Kidney capillary endothelial cell (primary cell): ENCODE measurements at regions not wholly inside any gene's neighbourhood (a gene's known extent, or its start where the extent isn't known, plus 50 kb on each side); places are given as distances from the start of the nearest gene placed in this dataset.

Source experiments
- DNase-seq: peaks from one replicate; pipeline ENCODE4 v3.0.0-alpha.2; 2018; ENCODE audit warnings: low spot score

DNA sequence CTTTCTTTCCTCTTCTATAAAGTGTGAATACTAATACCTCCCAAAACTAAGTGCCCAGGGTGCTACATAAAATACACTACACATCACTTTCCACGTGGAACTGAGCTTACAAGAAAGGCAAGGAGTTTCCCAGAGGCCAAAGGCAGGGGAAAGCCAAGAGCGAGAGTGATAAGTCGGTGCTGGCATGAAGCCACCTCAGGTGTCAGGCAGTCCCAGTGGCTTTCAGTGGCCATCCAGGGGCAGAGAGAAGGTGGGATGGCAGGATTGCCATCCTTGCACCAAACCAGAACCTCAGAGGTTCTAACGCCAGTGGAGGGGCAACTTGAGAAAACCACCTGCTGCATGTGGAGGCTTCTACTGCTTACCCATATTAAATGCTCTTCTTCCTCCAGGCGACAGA, 79.7 kb upstream of the DIO3 start:
- no peak for DNase-seq

DNA sequence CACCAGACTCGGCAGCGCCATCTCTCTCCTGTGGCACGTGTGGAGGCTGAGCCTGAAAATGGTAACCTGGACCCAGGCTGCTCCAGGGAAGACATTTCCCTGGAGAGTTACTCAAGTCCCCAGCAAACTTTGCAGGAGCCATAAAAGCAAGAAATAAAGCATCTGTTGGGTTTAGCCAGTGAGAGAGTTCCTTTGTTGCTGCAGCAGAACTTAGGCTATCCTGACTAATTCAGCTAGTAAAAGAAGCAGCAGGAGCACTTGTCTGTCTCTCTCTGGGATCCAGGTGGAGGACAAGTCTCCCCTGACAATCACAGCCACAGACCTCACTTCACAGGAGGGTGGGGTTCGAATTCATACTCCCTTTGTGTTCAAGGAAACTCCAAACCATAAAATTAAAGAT, 79.2 kb upstream of the DIO3 start:
- DNase-seq: no peak

- DNase-seq: no peak
Measured at GRCh38 chr14:101483829-101484228, 77.5 kb upstream of the DIO3 start.

DNA sequence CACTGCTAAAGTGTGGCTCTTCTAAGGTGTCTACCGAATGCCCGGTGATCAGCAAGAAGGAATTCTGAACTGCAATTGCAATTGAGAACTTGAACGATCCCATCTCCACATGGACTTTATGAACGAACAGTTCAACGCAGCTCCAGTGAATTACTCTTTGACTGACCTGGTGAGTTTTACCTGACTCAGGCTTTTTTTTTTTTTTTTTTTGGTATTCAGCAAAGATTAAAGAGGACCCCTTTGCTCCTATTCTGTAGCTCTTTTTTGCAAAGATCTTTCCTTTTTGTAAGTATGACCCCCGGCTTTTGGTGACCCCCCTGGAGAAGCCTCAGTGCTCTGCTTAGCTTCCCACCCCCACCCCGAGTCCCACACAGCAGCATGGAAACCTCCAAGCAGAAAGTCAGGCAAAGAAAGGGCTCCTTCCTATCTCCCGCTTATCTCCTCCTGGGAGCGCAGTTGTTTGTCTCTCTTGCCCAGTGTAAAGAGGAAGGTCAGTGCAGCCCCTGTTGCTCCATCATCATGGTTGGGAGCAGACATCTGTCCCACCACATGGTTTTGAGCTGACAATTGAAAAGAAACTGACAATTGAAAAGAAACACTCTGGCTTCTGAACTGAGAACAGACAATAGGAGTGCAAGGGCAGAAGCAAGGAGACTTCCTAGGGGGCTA, 72.1 kb upstream of the DIO3 start:
- DNase-seq: no peak

- DNase-seq: no peak
Measured at GRCh38 chr14:101490771-101491170, 70.5 kb upstream of the DIO3 start.

- DNase-seq: no peak
Measured at GRCh38 chr14:101491841-101492240, 69.5 kb upstream of the DIO3 start.

DNA sequence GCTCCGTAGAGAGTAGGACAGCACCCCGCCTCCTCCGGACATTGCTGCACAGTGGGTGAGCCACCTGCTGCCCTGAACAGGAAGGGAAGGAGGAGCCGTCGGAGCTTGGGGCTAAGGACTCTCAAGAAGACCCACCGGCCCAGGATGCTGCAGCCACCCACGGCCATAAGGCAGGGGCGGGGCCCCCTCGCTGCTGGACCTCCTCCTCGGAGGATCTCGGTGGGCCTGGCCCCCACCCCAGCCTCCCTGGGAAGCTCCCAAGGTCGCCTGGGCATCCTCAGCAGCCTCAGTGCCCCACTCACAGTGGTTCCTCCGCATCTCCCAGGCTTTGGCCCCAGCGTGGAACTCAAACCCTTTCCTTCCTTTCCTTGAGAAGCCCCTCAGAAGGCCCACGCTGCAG, 68.6 kb upstream of the DIO3 start:
- DNase-seq: no peak

DNA sequence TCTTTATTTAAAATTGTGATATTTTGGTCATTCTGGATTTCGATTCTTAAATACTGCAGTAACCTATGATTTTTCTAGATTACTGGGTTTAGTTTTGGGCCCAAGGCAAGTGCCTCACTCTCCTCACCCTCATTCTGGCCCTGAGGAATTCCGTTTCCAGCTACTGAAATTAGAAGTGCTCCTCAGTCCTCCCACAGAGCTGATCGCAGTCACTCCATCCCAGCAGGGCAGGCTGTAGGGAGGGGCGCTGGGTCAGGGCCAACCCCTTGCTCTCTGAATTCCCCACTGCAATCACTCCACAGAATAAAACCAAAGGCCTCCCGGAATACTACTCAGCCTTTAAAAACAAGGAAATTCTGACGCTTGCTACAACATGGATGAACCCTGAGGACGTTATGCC, 66.5 kb upstream of the DIO3 start:
- DNase-seq: no peak

- no peak for DNase-seq
Measured at GRCh38 chr14:101495284-101495683, 66.0 kb upstream of the DIO3 start.

DNA sequence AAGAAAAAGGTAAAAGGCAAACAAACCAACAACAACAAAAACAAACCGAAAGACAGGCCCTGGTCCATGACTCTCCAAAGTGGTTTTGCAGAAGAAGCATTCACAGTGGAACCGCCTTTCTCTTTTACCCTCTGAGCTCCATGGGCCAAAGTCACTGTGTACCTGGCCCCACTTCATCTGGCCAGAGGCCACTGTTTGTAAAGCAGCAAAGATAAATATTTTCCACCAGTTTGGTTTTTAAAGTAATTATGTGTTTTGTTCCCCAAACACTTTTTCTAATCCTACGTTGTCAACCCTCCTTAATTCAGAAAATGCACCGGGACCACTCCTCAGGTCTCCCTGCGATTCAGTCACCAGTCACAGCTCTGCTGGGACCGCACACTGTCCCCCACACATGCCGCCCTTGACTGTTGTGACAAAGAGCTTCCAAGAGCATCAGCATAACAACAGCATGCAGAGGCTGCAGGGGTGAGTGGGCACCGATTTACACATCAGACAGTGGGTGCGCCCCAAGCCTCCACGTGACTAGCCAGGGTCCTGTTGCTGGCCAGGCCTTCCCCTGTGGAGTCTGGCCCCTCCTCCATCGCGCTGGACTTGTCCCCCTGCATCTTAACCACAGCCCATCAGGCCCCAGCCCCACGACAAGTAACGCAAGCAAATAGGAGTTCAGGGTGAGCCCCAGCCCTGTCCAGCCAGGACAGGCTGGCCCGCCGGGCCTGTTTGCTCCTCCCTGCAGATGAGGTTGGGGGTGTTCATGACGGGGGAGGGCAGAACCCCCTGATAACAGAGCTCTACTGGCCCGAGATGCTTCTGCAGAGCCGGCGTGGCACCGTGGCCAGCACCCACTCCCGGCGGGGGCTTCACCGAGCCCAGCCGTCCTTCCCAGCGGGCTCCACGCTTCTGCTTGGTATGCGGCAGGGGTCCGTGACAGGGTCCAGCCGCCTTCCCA, 65.2 kb upstream of the DIO3 start:
- no peak for DNase-seq

DNA sequence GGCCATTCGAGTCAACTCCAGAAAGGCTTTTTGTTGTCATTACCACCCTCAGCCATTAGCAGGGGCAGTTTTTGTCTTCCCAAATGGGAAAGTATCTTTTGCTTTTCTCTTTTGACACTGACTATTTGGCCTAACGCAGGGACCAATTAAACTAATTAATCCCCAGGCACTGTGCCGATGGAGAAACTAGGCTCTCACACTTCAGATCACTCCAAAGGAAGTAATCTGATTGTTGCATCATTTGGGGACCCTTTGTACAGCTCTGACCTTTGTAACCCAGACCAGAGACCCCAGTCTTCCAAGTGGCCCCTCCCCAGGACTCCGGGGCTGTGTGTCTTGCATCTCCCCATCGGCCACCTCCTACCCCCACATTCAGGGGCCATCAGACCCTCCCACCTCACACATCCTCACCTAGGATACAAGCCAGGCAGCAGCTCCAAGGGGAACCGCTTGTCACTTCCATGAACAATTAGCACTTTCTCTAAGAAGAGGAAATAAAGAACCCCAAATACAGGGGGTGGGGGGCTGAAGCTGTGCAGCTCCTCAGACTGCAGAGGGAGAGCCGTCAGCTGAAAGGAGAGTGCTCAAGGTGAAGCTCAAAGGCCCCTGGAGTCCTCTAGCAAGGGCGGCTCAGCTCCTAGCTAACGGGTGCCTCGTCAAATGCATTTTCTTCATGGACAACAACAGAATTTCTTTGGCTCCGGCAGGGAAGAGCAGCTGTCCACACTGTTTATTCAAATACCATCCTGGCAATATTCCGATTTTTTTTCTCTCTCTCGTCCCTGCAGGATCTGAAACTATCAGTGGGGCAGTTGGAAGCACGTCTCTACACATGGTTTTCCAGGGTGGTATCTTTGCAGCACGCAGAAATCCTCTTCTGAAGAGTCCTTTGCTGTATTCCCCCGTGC, 64.3 kb upstream of the DIO3 start:
- no peak for DNase-seq

DNA sequence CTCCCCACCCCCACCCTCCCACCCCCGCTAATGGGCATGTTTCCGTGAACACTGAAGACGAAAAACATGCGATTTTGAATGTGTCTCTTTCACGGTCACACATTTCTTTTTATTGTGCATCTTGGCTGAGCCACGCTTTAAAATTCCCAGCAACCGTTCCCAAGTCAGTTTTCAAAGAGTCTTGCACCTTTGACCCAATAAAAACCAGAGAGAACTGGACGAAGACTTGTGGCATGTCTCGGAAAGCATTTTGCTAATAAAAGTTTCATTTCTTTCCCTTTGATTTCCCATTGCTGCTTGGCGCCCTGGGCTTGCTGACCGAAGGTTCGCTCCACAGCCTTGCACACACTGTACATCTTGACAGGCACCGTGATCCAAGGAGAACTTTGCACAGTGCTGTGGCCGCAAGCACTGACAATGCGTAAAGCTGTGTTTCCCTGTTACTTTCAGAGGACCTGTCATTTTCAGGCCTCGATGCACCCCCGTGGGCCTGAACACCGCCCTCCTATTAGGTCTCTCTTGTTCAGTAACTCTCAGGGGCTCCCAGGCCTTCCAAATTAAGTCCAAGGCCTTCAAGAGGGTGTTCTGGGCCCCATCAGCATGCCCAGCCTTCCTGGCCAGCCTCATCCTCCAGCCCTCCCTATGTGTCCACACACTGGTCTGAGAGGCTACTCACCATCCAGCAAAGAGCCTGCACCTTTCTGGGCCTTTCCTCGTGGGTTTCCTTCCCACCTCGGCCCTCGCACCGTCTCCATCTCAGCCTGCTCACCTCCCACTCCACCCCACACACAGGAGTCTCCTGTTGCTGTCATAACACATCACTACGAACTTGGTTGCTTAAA, 63.4 kb upstream of the DIO3 start:
- no peak for DNase-seq

DNA sequence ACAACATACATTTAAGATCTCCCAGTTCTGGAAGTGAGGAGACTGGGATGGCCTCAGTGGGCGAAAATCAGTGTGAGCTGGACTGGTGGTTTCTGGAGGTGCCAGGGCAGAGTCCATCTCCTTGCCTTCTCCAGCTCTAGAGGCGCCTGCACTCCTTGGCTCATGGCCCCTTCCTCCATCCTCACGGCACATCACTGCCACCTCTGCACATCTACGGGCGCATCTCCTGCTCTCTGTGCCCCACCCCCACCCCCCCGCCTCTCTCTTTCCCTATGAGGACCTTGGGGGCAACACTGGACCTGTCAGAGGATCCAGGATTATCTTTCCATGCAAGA, 62.8 kb upstream of the DIO3 start:
- DNase-seq: no peak

GRCh38 chr14:101499080-101499479, 62.2 kb upstream of the DIO3 start:
- DNase-seq: no peak

GRCh38 chr14:101499513-101499912, 61.8 kb upstream of the DIO3 start:
- DNase-seq: no peak

- no peak for DNase-seq
Measured at GRCh38 chr14:101500061-101500460, 61.2 kb upstream of the DIO3 start.

- DNase-seq: no peak
Measured at GRCh38 chr14:101500681-101501080, 60.6 kb upstream of the DIO3 start.

GRCh38 chr14:101501341-101501740, 60.0 kb upstream of the DIO3 start:
- no peak for DNase-seq

DNA sequence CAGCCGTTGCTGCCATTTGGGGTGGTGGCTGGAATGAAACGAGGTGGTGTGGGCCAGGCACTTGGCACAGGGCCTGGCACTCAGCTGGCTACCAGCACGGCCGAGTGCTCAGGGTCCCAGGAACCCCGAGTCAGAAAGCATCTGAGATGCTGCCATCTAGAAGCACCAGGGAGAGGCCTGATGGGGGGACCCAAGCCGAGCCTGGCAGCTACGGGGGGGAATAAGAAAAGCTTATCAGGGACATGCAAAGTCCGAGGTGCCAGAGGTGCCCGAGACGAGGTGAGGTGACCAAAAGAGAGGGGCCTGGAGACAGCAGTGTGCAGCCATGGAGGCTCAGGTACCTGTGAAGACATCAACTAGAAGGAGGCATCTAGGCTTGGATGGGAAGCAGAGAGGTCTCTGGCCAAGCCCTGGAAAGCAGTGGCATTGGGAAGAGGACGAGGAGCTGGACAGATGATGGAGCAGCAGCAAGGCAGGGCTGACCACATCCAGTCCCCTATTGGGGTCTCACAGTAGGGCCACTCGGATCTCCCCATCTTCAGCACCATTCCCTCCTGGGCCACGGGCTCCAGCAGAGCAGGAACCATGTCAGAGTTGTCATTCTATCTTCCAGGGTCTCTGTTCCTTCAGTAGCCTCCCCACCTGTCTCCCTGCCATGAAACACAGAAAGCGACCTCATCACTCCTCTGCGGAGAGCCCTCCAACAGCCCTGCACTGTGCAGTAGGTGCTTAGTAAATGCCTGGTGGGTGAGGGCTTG, 59.3 kb upstream of the DIO3 start:
- DNase-seq: no peak

DNA sequence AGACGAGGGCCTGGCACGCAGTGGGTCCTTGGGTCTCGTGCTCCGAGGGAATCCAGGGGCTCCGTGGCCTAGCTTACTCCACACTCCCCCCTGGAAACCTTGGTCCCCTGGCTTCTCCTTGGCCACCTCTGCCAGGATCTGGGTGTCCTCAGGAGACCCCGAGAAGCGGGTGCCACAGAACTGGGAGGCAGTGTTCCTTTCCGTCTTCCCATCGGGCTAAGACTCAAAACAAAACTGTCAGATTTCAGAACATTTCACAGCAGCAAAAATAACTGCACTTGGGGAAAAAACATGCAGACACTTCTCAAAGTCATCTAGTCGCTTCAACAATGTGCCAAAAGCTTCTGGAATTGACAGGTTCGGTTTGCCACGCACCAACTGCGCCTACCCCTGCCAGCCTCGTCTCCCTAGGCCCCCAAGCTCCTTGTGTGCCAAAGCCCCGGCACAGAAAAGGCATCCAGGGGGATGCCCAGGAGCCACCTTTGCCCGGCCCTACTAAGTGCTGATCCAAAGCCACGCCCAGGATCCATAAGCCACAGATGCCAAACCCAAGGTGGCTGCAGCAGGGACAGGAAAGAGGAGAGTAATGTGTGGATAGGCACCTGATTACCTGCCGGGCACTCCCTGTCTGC, 58.4 kb upstream of the DIO3 start:
- DNase-seq: no peak
